HEK293 (cell line): ENCODE measurements at regions not wholly inside any gene's neighbourhood (a gene's known extent, or its start where the extent isn't known, plus 50 kb on each side); places are given as distances from the start of the nearest gene placed in this dataset.

ENCODE experiments used
- CTCF ChIA-PET: fragments of 350-600 bp; formaldehyde crosslinking; extraction: SDS; loops from one replicate; lab custom pipeline; 2021; ENCODE audit warnings: antibody characterized with exemption; lab: Yijun Ruan, JAX
- POLR2A ChIA-PET: fragments of 300-600 bp; formaldehyde crosslinking; extraction: SDS; loops from one replicate; lab custom pipeline; 2020; ENCODE audit warnings: antibody characterized with exemption, inconsistent platforms; lab: Yijun Ruan, JAX
- H3K27ac ChIP-seq: fragments of 200-500 bp; sonication (Bioruptor generic); 2 replicates; pipeline ENCODE4 v1.5.1; 2014; ENCODE audit warnings: low read depth, low read length, control low read depth, inconsistent platforms; ENCODE audit errors: extremely low read depth
- H3K36me3 ChIP-seq, 2 experiments: fragments of 200-500 bp in 1 of 2; sonication (Bioruptor generic) in 1 of 2; 1 replicate in 1 of 2; 2 replicates in 1 of 2; pipeline ENCODE4 v1.5.1; 2014 to 2017; ENCODE audit warnings: inconsistent platforms in 2 of 2, low read length in 2 of 2; ENCODE audit not compliant: control insufficient read depth in 2 of 2, insufficient read depth in 1 of 2
- H3K4me1 ChIP-seq: fragments of 200-500 bp; sonication (Bioruptor generic); 2 replicates; pipeline ENCODE4 v1.5.1; 2014; ENCODE audit warnings: mild to moderate bottlenecking, low read length, inconsistent platforms; ENCODE audit not compliant: control insufficient read depth, insufficient read depth
- H3K4me3 ChIP-seq: 2 replicates; pipeline ENCODE4 v1.5.1; 2011; ENCODE audit warnings: low read depth, mild to moderate bottlenecking, control low read depth, low read length, moderate library complexity
- H3K9me3 ChIP-seq: fragments of 200-500 bp; sonication (Bioruptor generic); 2 replicates; pipeline ENCODE4 v1.5.1; 2014; ENCODE audit warnings: low read depth, low read length, inconsistent platforms; ENCODE audit not compliant: control insufficient read depth, insufficient read depth
- BCL11B ChIP-seq: fragments of 450-650 bp; formaldehyde crosslinking; IDR thresholded peaks from 2 replicates; pipeline ENCODE4 v1.5.1; 2016; ENCODE audit warnings: low read depth, missing biosample characterization, missing genetic modification characterization
- FEZF1 ChIP-seq: fragments of 450-650 bp; formaldehyde crosslinking; IDR thresholded peaks from 2 replicates; pipeline ENCODE4 v1.5.1; 2016; ENCODE audit warnings: missing biosample characterization, missing genetic modification characterization
- INSM2 ChIP-seq: fragments of 450-650 bp; formaldehyde crosslinking; IDR thresholded peaks from 2 replicates; pipeline ENCODE4 v1.5.1; 2016; ENCODE audit warnings: missing biosample characterization, missing genetic modification characterization
- KLF16 ChIP-seq: fragments of 450-650 bp; formaldehyde crosslinking; IDR thresholded peaks from 2 replicates; pipeline ENCODE4 v1.5.1; 2017; ENCODE audit warnings: missing biosample characterization, missing genetic modification characterization
- MYNN ChIP-seq: fragments of 450-650 bp; formaldehyde crosslinking; IDR thresholded peaks from 2 replicates; pipeline ENCODE4 v1.5.1; 2016; ENCODE audit warnings: missing biosample characterization, missing genetic modification characterization, borderline replicate concordance
- OVOL3 ChIP-seq: fragments of 450-650 bp; formaldehyde crosslinking; IDR thresholded peaks from 2 replicates; pipeline ENCODE4 v1.5.1; 2016; ENCODE audit warnings: missing biosample characterization, missing genetic modification characterization
- SP2 ChIP-seq: fragments of 450-650 bp; formaldehyde crosslinking; IDR thresholded peaks from 2 replicates; pipeline ENCODE4 v1.5.1; 2016; ENCODE audit warnings: missing biosample characterization, missing genetic modification characterization
- TCF7L2 ChIP-seq: IDR thresholded peaks from 2 replicates; pipeline ENCODE4 v1.6.1; 2011; ENCODE audit warnings: low read depth, mild to moderate bottlenecking, inconsistent platforms, low read length, moderate library complexity, borderline replicate concordance
- TRIM28 ChIP-seq: IDR thresholded peaks from 2 replicates; pipeline ENCODE4 v1.6.1; 2011; ENCODE audit warnings: low read length, control low read depth, borderline replicate concordance
- ZBTB10 ChIP-seq: fragments of 450-650 bp; formaldehyde crosslinking; IDR thresholded peaks from 2 replicates; pipeline ENCODE4 v1.5.1; 2016; ENCODE audit warnings: missing biosample characterization, missing genetic modification characterization
- ZBTB21 ChIP-seq: fragments of 450-650 bp; formaldehyde crosslinking; IDR thresholded peaks from 2 replicates; pipeline ENCODE4 v1.5.1; 2017; ENCODE audit warnings: missing biosample characterization, missing genetic modification characterization
- ZNF112 ChIP-seq: fragments of 450-650 bp; formaldehyde crosslinking; IDR thresholded peaks from 2 replicates; pipeline ENCODE4 v1.5.0; 2017; ENCODE audit warnings: missing biosample characterization, missing genetic modification characterization
- ZNF16 ChIP-seq: fragments of 450-650 bp; formaldehyde crosslinking; IDR thresholded peaks from 2 replicates; pipeline ENCODE4 v1.5.1; 2016; ENCODE audit warnings: low read depth, missing biosample characterization, missing genetic modification characterization
- ZNF449 ChIP-seq: fragments of 450-650 bp; formaldehyde crosslinking; IDR thresholded peaks from 2 replicates; pipeline ENCODE4 v1.5.1; 2017; ENCODE audit warnings: missing biosample characterization, mild to moderate bottlenecking, missing genetic modification characterization, moderate library complexity
- ZNF510 ChIP-seq: fragments of 450-650 bp; formaldehyde crosslinking; IDR thresholded peaks from 2 replicates; pipeline ENCODE4 v1.5.1; 2018; ENCODE audit warnings: mild to moderate bottlenecking, missing genetic modification characterization, missing biosample characterization; ENCODE audit not compliant: insufficient replicate concordance
- ZNF560 ChIP-seq: fragments of 450-650 bp; formaldehyde crosslinking; IDR thresholded peaks from 2 replicates; pipeline ENCODE4 v1.5.1; 2017; ENCODE audit warnings: missing biosample characterization, missing genetic modification characterization, borderline replicate concordance
- ZNF571 ChIP-seq: fragments of 450-650 bp; formaldehyde crosslinking; IDR thresholded peaks from 2 replicates; pipeline ENCODE4 v1.5.0; 2017; ENCODE audit warnings: missing biosample characterization, missing genetic modification characterization
- ZNF596 ChIP-seq: fragments of 450-650 bp; IDR thresholded peaks from 2 replicates; pipeline ENCODE4 v1.5.0; 2018; ENCODE audit warnings: missing biosample characterization, mild to moderate bottlenecking, missing genetic modification characterization, moderate library complexity
- ZNF658 ChIP-seq: fragments of 450-650 bp; formaldehyde crosslinking; IDR thresholded peaks from 2 replicates; pipeline ENCODE4; 2016; ENCODE audit warnings: missing biosample characterization, missing genetic modification characterization
- ZNF76 ChIP-seq: fragments of 450-650 bp; formaldehyde crosslinking; IDR thresholded peaks from 2 replicates; pipeline ENCODE4; 2016; ENCODE audit warnings: low read depth, missing biosample characterization, missing genetic modification characterization, borderline replicate concordance
- ZNF785 ChIP-seq: fragments of 450-650 bp; formaldehyde crosslinking; IDR thresholded peaks from 2 replicates; pipeline ENCODE4 v1.5.1; 2016; ENCODE audit warnings: missing biosample characterization, missing genetic modification characterization
- TF ChIP-seq, protein P1 (sequence below): sonication (generic); formaldehyde crosslinking; IDR thresholded peaks from 2 replicates; pipeline ENCODE4 v1.8.1; 2022; ENCODE audit warnings: mild to moderate bottlenecking, moderate library complexity, missing genetic modification reagents
- TF ChIP-seq, protein P2 (sequence below): fragments of 450-650 bp; formaldehyde crosslinking; IDR thresholded peaks from 2 replicates; pipeline ENCODE4 v1.5.1; 2016; ENCODE audit warnings: missing biosample characterization, missing genetic modification characterization

DNA sequence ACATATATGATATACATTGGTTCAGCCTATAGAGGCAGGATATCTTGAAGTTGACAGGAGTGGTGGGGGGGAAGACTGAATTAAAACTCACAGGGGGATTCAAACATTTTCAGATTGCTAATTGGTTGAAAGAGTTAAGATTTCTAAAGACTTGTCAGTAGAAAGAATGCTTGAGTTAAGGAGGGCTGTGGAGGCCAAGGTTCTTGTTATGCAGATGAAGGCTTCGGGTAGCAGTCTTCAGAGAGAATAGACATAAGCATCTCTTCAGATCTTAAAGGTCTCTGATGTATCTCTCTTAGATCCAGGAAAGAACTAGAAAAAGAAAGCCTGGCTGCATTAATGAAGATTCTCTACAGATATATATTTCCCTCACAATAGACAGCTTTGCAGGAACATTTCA lies 209.8 kb upstream of the SEMA3D start (continued):
- TF ChIP-seq, protein P1, sequence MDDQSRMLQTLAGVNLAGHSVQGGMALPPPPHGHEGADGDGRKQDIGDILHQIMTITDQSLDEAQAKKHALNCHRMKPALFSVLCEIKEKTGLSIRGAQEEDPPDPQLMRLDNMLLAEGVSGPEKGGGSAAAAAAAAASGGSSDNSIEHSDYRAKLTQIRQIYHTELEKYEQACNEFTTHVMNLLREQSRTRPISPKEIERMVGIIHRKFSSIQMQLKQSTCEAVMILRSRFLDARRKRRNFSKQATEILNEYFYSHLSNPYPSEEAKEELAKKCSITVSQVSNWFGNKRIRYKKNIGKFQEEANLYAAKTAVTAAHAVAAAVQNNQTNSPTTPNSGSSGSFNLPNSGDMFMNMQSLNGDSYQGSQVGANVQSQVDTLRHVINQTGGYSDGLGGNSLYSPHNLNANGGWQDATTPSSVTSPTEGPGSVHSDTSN (CRISPR knock-in tag), result no peak
- TF ChIP-seq ZBTB21 (no peak), OVOL3 (tag by site-specific recombination) (no peak), SP2 (tag by site-specific recombination) (no peak), BCL11B (tag by site-specific recombination) (no peak), ZNF449 (tag by site-specific recombination) (no peak), ZNF510 (tag by site-specific recombination) (no peak), INSM2 (tag by site-specific recombination) (no peak)
- TF ChIP-seq, protein P2, sequence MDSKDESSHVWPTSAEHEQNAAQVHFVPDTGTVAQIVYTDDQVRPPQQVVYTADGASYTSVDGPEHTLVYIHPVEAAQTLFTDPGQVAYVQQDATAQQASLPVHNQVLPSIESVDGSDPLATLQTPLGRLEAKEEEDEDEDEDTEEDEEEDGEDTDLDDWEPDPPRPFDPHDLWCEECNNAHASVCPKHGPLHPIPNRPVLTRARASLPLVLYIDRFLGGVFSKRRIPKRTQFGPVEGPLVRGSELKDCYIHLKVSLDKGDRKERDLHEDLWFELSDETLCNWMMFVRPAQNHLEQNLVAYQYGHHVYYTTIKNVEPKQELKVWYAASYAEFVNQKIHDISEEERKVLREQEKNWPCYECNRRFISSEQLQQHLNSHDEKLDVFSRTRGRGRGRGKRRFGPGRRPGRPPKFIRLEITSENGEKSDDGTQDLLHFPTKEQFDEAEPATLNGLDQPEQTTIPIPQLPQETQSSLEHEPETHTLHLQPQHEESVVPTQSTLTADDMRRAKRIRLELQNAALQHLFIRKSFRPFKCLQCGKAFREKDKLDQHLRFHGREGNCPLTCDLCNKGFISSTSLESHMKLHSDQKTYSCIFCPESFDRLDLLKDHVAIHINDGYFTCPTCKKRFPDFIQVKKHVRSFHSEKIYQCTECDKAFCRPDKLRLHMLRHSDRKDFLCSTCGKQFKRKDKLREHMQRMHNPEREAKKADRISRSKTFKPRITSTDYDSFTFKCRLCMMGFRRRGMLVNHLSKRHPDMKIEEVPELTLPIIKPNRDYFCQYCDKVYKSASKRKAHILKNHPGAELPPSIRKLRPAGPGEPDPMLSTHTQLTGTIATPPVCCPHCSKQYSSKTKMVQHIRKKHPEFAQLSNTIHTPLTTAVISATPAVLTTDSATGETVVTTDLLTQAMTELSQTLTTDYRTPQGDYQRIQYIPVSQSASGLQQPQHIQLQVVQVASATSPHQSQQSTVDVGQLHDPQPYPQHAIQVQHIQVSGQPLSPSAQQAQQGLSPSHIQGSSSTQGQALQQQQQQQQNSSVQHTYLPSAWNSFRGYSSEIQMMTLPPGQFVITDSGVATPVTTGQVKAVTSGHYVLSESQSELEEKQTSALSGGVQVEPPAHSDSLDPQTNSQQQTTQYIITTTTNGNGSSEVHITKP (tag by site-specific recombination), result no peak
- TF ChIP-seq, all 188 proteins: peak for 0

GRCh38 chr7:85392789-85393188 lies 205.9 kb upstream of the SEMA3D start:
- POLR2A ChIA-PET, result no interaction called here
- TF ChIP-seq ZNF571 (tag by site-specific recombination) (no peak), TRIM28 (no peak), ZNF596 (no peak), ZNF76 (tag by site-specific recombination) (no peak), ZNF112 (tag by site-specific recombination) (no peak), FEZF1 (tag by site-specific recombination) (no peak), KLF16 (no peak), ZNF785 (tag by site-specific recombination) (no peak), ZNF560 (no peak), ZNF658 (tag by site-specific recombination) (no peak), MYNN (tag by site-specific recombination) (no peak), ZBTB10 (no peak), ZNF16 (tag by site-specific recombination) (no peak), TCF7L2 (no peak)
- TF ChIP-seq, protein P2 (tag by site-specific recombination), result no peak

More at GRCh38 chr7:85392789-85393188, 205.9 kb upstream of the SEMA3D start:
- Histone ChIP-seq H3K4me3 (no peak overlapping the region), H3K4me1 (peaks cover 4% of the 10 kb centered on the region), H3K36me3 (no peaks in the 10 kb centered on the region), H3K9me3 (no peaks in the 10 kb centered on the region), H3K27ac (no peak overlapping the region)
- CTCF ChIA-PET, result no interaction called here
